GM23338 (cell line): ENCODE measurements at regions not wholly inside any gene's neighbourhood (a gene's known extent, or its start where the extent isn't known, plus 50 kb on each side); places are given as distances from the start of the nearest gene placed in this dataset.

Experiments used
- ATAC-seq: fragments of 200-7000 bp; cut with Tn5 transposase; 3 replicates; pipeline ENCODE4 v1.9.1; 2020
- DNase-seq: peaks from one replicate; pipeline ENCODE4 v3.0.0-alpha.2; 2015; ENCODE audit warnings: low spot score
- H2AFZ ChIP-seq: fragments of 200-600 bp; sonication (generic); 2 replicates; pipeline ENCODE4 v1.8.0; 2016; ENCODE audit warnings: antibody characterized with exemption, mild to moderate bottlenecking, moderate library complexity
- H3F3A ChIP-seq: fragments of 200-600 bp; sonication (generic); replicated peaks from 2 replicates; pipeline ENCODE4 v1.8.0; 2017; ENCODE audit warnings: antibody characterized with exemption, mixed run types, low read depth
- H3K27ac ChIP-seq: fragments of 200-600 bp; sonication (generic); 2 replicates; pipeline ENCODE4 v1.6.1; 2016; ENCODE audit warnings: low read depth
- H3K27me3 ChIP-seq: fragments of 200-600 bp; sonication (generic); 2 replicates; pipeline ENCODE4 v1.8.0; 2016; ENCODE audit warnings: mild to moderate bottlenecking, mixed run types, moderate library complexity; ENCODE audit not compliant: insufficient read depth
- H3K36me3 ChIP-seq: fragments of 200-600 bp; sonication (generic); 2 replicates; pipeline ENCODE4 v1.8.0; 2016; ENCODE audit warnings: mild to moderate bottlenecking; ENCODE audit not compliant: insufficient read depth
- H3K4me1 ChIP-seq: fragments of 200-600 bp; sonication (generic); 2 replicates; pipeline ENCODE4 v1.8.0; 2016; ENCODE audit warnings: mild to moderate bottlenecking, moderate library complexity; ENCODE audit not compliant: insufficient read depth
- H3K4me2 ChIP-seq: fragments of 200-600 bp; sonication (generic); 2 replicates; pipeline ENCODE4 v1.7.1; 2017; ENCODE audit warnings: mixed run types
- H3K4me3 ChIP-seq: fragments of 200-600 bp; sonication (generic); 2 replicates; pipeline ENCODE4 v1.6.1; 2016; ENCODE audit warnings: mixed run types
- H3K79me2 ChIP-seq: fragments of 200-600 bp; sonication (generic); replicated peaks from 2 replicates; pipeline ENCODE4 v1.8.0; 2017; ENCODE audit warnings: mild to moderate bottlenecking; ENCODE audit not compliant: insufficient read depth
- H3K9me2 ChIP-seq: fragments of 200-600 bp; sonication (generic); 2 replicates; pipeline ENCODE4 v1.8.0; 2017; ENCODE audit not compliant: insufficient read depth
- H4K20me1 ChIP-seq: fragments of 200-600 bp; sonication (generic); replicated peaks from 2 replicates; pipeline ENCODE4 v1.8.0; 2017; ENCODE audit warnings: mild to moderate bottlenecking; ENCODE audit not compliant: insufficient read depth
- H3K27ac Mint-ChIP-seq: 2 replicates; pipeline ENCODE4 v1.8.0; 2020; ENCODE audit warnings: inconsistent platforms, mild to moderate bottlenecking, moderate library complexity, mixed read lengths
- H3K27me3 Mint-ChIP-seq: 3 replicates; pipeline ENCODE4 v1.8.0; 2022; ENCODE audit warnings: low read depth, mild to moderate bottlenecking, moderate library complexity, mixed read lengths, inconsistent platforms; ENCODE audit not compliant: insufficient read depth, poor library complexity
- H3K36me3 Mint-ChIP-seq: 3 replicates; pipeline ENCODE4 v1.8.0; 2021; ENCODE audit warnings: low read depth, mild to moderate bottlenecking, inconsistent platforms, moderate library complexity, mixed read lengths
- H3K4me1 Mint-ChIP-seq: 3 replicates; pipeline ENCODE4 v1.8.0; 2020; ENCODE audit warnings: mild to moderate bottlenecking, inconsistent platforms, mixed read lengths
- H3K4me3 Mint-ChIP-seq: 3 replicates; pipeline ENCODE4 v1.8.0; 2021; ENCODE audit warnings: moderate library complexity, mild to moderate bottlenecking, inconsistent platforms, mixed read lengths
- H3K9me3 Mint-ChIP-seq: 3 replicates; pipeline ENCODE4 v1.8.0; 2020; ENCODE audit warnings: moderate library complexity, mild to moderate bottlenecking, inconsistent platforms, mixed read lengths
- CREB1 ChIP-seq: fragments of 250-450 bp; sonication (Bioruptor Pico); IDR thresholded peaks from 2 replicates; pipeline ENCODE4 v1.5.0; 2020; ENCODE audit warnings: low read depth, mild to moderate bottlenecking, moderate library complexity
- EZH2 ChIP-seq: fragments of 200-600 bp; sonication (generic); IDR thresholded peaks from one replicate; pipeline ENCODE4 v1.8.0; 2017; ENCODE audit warnings: antibody characterized with exemption, mild to moderate bottlenecking, low read depth; ENCODE audit not compliant: unreplicated experiment
- EZH2phosphoT487 ChIP-seq: fragments of 200-600 bp; sonication (generic); IDR thresholded peaks from one replicate; pipeline ENCODE4 v1.8.1; 2018; ENCODE audit warnings: antibody characterized with exemption; ENCODE audit not compliant: unreplicated experiment
- JUNB ChIP-seq: IDR thresholded peaks from one replicate; pipeline ENCODE4 v1.6.1; 2016; ENCODE audit warnings: antibody characterized with exemption; ENCODE audit not compliant: unreplicated experiment
- NANOG ChIP-seq: IDR thresholded peaks from 2 replicates; pipeline ENCODE4 v1.6.1; 2016; ENCODE audit warnings: antibody characterized with exemption, borderline replicate concordance
- POLR2AphosphoS5 ChIP-seq: IDR thresholded peaks from 2 replicates; pipeline ENCODE4 v1.6.1; 2016; ENCODE audit warnings: antibody characterized with exemption, low read depth
- STAT1 ChIP-seq: IDR thresholded peaks from one replicate; pipeline ENCODE4 v1.6.1; 2016; ENCODE audit warnings: antibody characterized with exemption; ENCODE audit not compliant: unreplicated experiment
- ZNF114 ChIP-seq: fragments of 250-450 bp; sonication (Bioruptor Pico); IDR thresholded peaks from 2 replicates; pipeline ENCODE4 v1.5.0; 2020; ENCODE audit warnings: mild to moderate bottlenecking, moderate library complexity
- ZNF331 ChIP-seq: fragments of 250-450 bp; sonication (Bioruptor Pico); IDR thresholded peaks from 2 replicates; pipeline ENCODE4 v1.5.0; 2020; ENCODE audit warnings: low read depth, mild to moderate bottlenecking, moderate library complexity
- TF ChIP-seq, protein P1 (sequence below): IDR thresholded peaks from 2 replicates; pipeline ENCODE4 v1.6.1; 2016; ENCODE audit warnings: antibody characterized with exemption
- TF ChIP-seq, protein P2 (sequence below): IDR thresholded peaks from one replicate; pipeline ENCODE4 v1.6.1; 2018; ENCODE audit warnings: antibody characterized with exemption; ENCODE audit not compliant: unreplicated experiment
- TF ChIP-seq, protein P3 (sequence below): fragments of 250-450 bp; sonication (Bioruptor Pico); IDR thresholded peaks from 2 replicates; pipeline ENCODE4 v1.5.0; 2020; ENCODE audit warnings: mild to moderate bottlenecking, moderate library complexity
- TF ChIP-seq, protein P4 (sequence below), 2 experiments: fragments of 200-600 bp in 1 of 2; sonication (generic) in 1 of 2; conservative IDR thresholded peaks; 2 replicates each; pipeline versions ENCODE4 v1.5.1 to v1.6.1; 2016 to 2017; ENCODE audit warnings: antibody characterized with exemption in 2 of 2, low read depth in 2 of 2, mild to moderate bottlenecking in 2 of 2, moderate library complexity in 1 of 2

DNA sequence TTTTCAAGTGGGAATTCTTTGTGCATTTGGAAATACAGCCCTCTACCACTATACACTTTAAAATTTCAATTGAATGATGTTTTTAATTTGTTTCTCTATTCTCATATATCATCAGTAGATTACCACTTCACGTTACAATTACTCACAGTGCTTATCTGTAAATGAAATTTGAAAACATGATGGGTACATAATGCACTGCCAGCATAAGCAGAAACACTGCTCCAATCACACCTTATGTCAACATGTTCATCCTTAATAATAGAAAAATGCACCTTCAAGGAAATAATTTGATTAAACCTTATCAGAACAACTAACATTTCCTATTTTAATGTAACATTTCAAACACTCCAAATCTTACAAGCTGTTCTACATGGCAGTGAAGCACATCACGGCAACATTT lies 718.4 kb downstream of the GBE1 start:
- Histone ChIP-seq H3K79me2 (no peaks in the 10 kb centered on the region), H3K4me2 (no peak overlapping the region), H2AFZ (no peak overlapping the region), H3K27ac (no peak overlapping the region), H3K4me1 (no peaks in the 10 kb centered on the region), H3K4me3 (no peak overlapping the region), H3K27me3 (no peaks in the 10 kb centered on the region), H3K36me3 (no peaks in the 10 kb centered on the region), H4K20me1 (no peaks in the 10 kb centered on the region), H3K9me2 (no peaks in the 10 kb centered on the region; the same call in 1 of the 2 replicates), H3F3A (no peaks in the 10 kb centered on the region)
- Mint-ChIP-seq H3K27me3 (no peaks in the 10 kb centered on the region), H3K4me1 (no peaks in the 10 kb centered on the region), H3K27ac (no peak overlapping the region), H3K9me3 (no peaks in the 10 kb centered on the region), H3K4me3 (no peak overlapping the region), H3K36me3 (no peaks in the 10 kb centered on the region)
- ATAC-seq (no peak), DNase-seq (no peak)
- TF ChIP-seq STAT1, result no peak
- TF ChIP-seq, protein P1, sequence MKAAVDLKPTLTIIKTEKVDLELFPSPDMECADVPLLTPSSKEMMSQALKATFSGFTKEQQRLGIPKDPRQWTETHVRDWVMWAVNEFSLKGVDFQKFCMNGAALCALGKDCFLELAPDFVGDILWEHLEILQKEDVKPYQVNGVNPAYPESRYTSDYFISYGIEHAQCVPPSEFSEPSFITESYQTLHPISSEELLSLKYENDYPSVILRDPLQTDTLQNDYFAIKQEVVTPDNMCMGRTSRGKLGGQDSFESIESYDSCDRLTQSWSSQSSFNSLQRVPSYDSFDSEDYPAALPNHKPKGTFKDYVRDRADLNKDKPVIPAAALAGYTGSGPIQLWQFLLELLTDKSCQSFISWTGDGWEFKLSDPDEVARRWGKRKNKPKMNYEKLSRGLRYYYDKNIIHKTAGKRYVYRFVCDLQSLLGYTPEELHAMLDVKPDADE, result no peak
- no peak for TF ChIP-seq JUNB
- TF ChIP-seq CREB1 (CRISPR knock-in tag), result no peak
- TF ChIP-seq EZH2, result no peak
- TF ChIP-seq, protein P2, sequence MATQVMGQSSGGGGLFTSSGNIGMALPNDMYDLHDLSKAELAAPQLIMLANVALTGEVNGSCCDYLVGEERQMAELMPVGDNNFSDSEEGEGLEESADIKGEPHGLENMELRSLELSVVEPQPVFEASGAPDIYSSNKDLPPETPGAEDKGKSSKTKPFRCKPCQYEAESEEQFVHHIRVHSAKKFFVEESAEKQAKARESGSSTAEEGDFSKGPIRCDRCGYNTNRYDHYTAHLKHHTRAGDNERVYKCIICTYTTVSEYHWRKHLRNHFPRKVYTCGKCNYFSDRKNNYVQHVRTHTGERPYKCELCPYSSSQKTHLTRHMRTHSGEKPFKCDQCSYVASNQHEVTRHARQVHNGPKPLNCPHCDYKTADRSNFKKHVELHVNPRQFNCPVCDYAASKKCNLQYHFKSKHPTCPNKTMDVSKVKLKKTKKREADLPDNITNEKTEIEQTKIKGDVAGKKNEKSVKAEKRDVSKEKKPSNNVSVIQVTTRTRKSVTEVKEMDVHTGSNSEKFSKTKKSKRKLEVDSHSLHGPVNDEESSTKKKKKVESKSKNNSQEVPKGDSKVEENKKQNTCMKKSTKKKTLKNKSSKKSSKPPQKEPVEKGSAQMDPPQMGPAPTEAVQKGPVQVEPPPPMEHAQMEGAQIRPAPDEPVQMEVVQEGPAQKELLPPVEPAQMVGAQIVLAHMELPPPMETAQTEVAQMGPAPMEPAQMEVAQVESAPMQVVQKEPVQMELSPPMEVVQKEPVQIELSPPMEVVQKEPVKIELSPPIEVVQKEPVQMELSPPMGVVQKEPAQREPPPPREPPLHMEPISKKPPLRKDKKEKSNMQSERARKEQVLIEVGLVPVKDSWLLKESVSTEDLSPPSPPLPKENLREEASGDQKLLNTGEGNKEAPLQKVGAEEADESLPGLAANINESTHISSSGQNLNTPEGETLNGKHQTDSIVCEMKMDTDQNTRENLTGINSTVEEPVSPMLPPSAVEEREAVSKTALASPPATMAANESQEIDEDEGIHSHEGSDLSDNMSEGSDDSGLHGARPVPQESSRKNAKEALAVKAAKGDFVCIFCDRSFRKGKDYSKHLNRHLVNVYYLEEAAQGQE, result no peak
- TF ChIP-seq ZNF114, result no peak
- TF ChIP-seq EZH2phosphoT487, result no peak
- TF ChIP-seq, protein P3, sequence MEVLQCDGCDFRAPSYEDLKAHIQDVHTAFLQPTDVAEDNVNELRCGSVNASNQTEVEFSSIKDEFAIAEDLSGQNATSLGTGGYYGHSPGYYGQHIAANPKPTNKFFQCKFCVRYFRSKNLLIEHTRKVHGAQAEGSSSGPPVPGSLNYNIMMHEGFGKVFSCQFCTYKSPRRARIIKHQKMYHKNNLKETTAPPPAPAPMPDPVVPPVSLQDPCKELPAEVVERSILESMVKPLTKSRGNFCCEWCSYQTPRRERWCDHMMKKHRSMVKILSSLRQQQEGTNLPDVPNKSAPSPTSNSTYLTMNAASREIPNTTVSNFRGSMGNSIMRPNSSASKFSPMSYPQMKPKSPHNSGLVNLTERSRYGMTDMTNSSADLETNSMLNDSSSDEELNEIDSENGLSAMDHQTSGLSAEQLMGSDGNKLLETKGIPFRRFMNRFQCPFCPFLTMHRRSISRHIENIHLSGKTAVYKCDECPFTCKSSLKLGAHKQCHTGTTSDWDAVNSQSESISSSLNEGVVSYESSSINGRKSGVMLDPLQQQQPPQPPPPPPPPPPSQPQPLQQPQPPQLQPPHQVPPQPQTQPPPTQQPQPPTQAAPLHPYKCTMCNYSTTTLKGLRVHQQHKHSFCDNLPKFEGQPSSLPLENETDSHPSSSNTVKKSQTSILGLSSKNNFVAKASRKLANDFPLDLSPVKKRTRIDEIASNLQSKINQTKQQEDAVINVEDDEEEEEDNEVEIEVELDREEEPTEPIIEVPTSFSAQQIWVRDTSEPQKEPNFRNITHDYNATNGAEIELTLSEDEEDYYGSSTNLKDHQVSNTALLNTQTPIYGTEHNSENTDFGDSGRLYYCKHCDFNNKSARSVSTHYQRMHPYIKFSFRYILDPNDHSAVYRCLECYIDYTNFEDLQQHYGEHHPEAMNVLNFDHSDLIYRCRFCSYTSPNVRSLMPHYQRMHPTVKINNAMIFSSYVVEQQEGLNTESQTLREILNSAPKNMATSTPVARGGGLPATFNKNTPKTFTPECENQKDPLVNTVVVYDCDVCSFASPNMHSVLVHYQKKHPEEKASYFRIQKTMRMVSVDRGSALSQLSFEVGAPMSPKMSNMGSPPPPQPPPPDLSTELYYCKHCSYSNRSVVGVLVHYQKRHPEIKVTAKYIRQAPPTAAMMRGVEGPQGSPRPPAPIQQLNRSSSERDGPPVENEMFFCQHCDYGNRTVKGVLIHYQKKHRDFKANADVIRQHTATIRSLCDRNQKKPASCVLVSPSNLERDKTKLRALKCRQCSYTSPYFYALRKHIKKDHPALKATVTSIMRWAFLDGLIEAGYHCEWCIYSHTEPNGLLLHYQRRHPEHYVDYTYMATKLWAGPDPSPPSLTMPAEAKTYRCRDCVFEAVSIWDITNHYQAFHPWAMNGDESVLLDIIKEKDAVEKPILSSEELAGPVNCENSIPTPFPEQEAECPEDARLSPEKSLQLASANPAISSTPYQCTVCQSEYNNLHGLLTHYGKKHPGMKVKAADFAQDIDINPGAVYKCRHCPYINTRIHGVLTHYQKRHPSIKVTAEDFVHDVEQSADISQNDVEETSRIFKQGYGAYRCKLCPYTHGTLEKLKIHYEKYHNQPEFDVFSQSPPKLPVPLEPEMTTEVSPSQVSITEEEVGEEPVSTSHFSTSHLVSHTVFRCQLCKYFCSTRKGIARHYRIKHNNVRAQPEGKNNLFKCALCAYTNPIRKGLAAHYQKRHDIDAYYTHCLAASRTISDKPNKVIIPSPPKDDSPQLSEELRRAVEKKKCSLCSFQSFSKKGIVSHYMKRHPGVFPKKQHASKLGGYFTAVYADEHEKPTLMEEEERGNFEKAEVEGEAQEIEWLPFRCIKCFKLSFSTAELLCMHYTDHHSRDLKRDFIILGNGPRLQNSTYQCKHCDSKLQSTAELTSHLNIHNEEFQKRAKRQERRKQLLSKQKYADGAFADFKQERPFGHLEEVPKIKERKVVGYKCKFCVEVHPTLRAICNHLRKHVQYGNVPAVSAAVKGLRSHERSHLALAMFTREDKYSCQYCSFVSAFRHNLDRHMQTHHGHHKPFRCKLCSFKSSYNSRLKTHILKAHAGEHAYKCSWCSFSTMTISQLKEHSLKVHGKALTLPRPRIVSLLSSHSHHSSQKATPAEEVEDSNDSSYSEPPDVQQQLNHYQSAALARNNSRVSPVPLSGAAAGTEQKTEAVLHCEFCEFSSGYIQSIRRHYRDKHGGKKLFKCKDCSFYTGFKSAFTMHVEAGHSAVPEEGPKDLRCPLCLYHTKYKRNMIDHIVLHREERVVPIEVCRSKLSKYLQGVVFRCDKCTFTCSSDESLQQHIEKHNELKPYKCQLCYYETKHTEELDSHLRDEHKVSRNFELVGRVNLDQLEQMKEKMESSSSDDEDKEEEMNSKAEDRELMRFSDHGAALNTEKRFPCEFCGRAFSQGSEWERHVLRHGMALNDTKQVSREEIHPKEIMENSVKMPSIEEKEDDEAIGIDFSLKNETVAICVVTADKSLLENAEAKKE, result no peak
- no peak for TF ChIP-seq POLR2AphosphoS5
- no peak for TF ChIP-seq ZNF331 (CRISPR knock-in tag)
- TF ChIP-seq NANOG, result no peak
- TF ChIP-seq, protein P4, sequence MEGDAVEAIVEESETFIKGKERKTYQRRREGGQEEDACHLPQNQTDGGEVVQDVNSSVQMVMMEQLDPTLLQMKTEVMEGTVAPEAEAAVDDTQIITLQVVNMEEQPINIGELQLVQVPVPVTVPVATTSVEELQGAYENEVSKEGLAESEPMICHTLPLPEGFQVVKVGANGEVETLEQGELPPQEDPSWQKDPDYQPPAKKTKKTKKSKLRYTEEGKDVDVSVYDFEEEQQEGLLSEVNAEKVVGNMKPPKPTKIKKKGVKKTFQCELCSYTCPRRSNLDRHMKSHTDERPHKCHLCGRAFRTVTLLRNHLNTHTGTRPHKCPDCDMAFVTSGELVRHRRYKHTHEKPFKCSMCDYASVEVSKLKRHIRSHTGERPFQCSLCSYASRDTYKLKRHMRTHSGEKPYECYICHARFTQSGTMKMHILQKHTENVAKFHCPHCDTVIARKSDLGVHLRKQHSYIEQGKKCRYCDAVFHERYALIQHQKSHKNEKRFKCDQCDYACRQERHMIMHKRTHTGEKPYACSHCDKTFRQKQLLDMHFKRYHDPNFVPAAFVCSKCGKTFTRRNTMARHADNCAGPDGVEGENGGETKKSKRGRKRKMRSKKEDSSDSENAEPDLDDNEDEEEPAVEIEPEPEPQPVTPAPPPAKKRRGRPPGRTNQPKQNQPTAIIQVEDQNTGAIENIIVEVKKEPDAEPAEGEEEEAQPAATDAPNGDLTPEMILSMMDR (conservative IDR thresholded peaks at IDR 0.05; ENCODE audit: low read depth in 2 of 2), result no peak
